ENCODE measurements at regions not wholly inside any gene's neighbourhood (a gene's known extent, or its start where the extent isn't known, plus 50 kb on each side); places are given as distances from the start of the nearest gene placed in this dataset.

DNA sequence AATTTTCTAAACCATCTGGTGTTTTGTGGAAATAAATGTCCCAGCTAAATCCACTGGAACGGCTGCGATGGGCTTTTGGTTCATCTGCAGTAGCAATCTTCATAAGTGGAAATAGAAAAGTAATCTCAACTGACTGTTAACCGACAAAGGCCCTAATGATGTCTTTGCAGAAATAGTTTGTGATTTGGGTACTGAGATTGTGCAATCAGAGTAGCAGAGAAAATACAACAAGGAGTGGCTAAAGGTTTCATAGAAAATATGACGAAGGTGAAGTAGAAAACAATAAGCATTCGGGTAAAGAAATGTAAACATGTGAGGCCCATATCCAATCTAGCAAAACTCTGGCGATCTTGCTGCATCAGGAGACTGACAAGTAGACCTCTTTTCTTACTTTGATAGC is 262.6 kb upstream of the MCTP2 start:
- CTCF ChIA-PET (ENCODE audit: partially characterized antibody) = no interaction called here
- WGBS, 2 experiments (ENCODE audit: extremely low coverage in 1 of 2, insufficient coverage in 1 of 2, insufficient read length in 1 of 2, insufficient replicate concordance in 2 of 2, low coverage in 1 of 2, low lambda C conversion rate in 2 of 2, missing lambda C conversion rate in 1 of 2) = 89% methylated on average over 6 of the region's 6 CpGs; no CpG with 5 or more reads in 1 of the 2 experiments
- Histone ChIP-seq H3K23me2 (ENCODE audit: low read depth, low read length) (no peaks in the 10 kb centered on the region), H2BK15ac (ENCODE audit: low read length) (no peak overlapping the region), H3K4me1 (replicated peaks in 1 of 4; ENCODE audit: control insufficient read depth in 3 of 4, insufficient read depth in 4 of 4, low read length in 3 of 4) (no peaks in the 10 kb centered on the region), H3K14ac (ENCODE audit: insufficient read length) (no peak overlapping the region), H3K4me3 (ENCODE audit: extremely low read depth in 1 of 4, insufficient read depth in 2 of 4, low read depth in 3 of 4, low read length in 4 of 4) (no peak overlapping the region), H4K91ac (replicated peaks; ENCODE audit: insufficient read length, low read length) (no peak overlapping the region), H3K27ac (ENCODE audit: low read depth, low read length) (no peak overlapping the region), H3K4me2 (ENCODE audit: insufficient read depth in 1 of 2, low read depth in 2 of 2, low read length in 2 of 2) (no peak overlapping the region), H3K9ac (replicated peaks in 1 of 4; ENCODE audit: extremely low read depth in 1 of 4, low read depth in 3 of 4, low read length in 3 of 4) (no peak overlapping the region), H3K23ac (ENCODE audit: insufficient read length) (no peak overlapping the region), H3K27me3 (replicated peaks in 1 of 4; ENCODE audit: control insufficient read depth in 3 of 4, extremely low read depth in 1 of 4, insufficient read depth in 3 of 4, low read length in 3 of 4) (no peaks in the 10 kb centered on the region; a peak in 1 of 7 replicates), H3K56ac (replicated peaks; ENCODE audit: insufficient read length, low read depth, low read length) (no peak overlapping the region), H2BK12ac (ENCODE audit: low read depth, low read length) (no peak overlapping the region), H4K8ac (ENCODE audit: extremely low read depth, insufficient read depth, low read length) (no peak overlapping the region), H3K4ac (replicated peaks; ENCODE audit: insufficient read length, low read depth, low read length) (no peak overlapping the region), H3K36me3 (ENCODE audit: control insufficient read depth in 2 of 4, insufficient read depth in 4 of 4, low read length in 3 of 4) (no peaks in the 10 kb centered on the region), H2BK20ac (ENCODE audit: low read length) (no peak overlapping the region), H3K9me3 (ENCODE audit: insufficient read depth in 2 of 2, low read depth in 1 of 2, low read length in 1 of 2) (no peaks in the 10 kb centered on the region), H4K20me1 (replicated peaks in 1 of 2; ENCODE audit: control insufficient read depth in 1 of 2, insufficient read depth in 2 of 2, low read length in 2 of 2) (no peaks in the 10 kb centered on the region), H2BK120ac (replicated peaks; ENCODE audit: low read depth, low read length) (no peak overlapping the region), H3K18ac (ENCODE audit: extremely low read depth, low read length) (no peak overlapping the region), H2AK5ac (ENCODE audit: low read depth, low read length) (no peak overlapping the region), H2BK5ac (ENCODE audit: low read depth, low read length) (no peak overlapping the region), H3K79me2 (ENCODE audit: control insufficient read depth in 1 of 2, insufficient read depth in 2 of 2, low read length in 2 of 2) (no peaks in the 10 kb centered on the region), H2AFZ (ENCODE audit: low read length) (no peak overlapping the region), H3K79me1 (ENCODE audit: low read depth, low read length) (no peaks in the 10 kb centered on the region), H4K5ac (ENCODE audit: insufficient read length, low read depth, low read length) (no peak overlapping the region)
- DNase-seq (ENCODE audit: low read depth in 1 of 2, low spot score in 2 of 2) (no peak), FAIRE-seq (no peak)
- TF ChIP-seq, protein P1, sequence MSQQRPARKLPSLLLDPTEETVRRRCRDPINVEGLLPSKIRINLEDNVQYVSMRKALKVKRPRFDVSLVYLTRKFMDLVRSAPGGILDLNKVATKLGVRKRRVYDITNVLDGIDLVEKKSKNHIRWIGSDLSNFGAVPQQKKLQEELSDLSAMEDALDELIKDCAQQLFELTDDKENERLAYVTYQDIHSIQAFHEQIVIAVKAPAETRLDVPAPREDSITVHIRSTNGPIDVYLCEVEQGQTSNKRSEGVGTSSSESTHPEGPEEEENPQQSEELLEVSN (IDR thresholded peaks at IDR 0.05) = no peak
- TF ChIP-seq EGR1 (IDR thresholded peaks at IDR 0.05; ENCODE audit: borderline replicate concordance, low read depth, low read length) = no peak
- no peak for TF ChIP-seq EP300 (IDR thresholded peaks at IDR 0.05; ENCODE audit: borderline replicate concordance in 1 of 2, low read depth in 2 of 2, low read length in 2 of 2)
- TF ChIP-seq ZNF274 (IDR thresholded peaks at IDR 0.05; ENCODE audit: borderline replicate concordance, extremely low read depth, low read length) = no peak
- no peak for TF ChIP-seq CBX8 (IDR thresholded peaks at IDR 0.05; ENCODE audit: borderline replicate concordance, low read depth, low read length)
- no peak for TF ChIP-seq RAD21 (IDR thresholded peaks at IDR 0.05 in 1 of 2, conservative IDR thresholded peaks at IDR 0.05 in 1 of 2; ENCODE audit: low read depth in 2 of 2, low read length in 2 of 2)
- no peak for TF ChIP-seq SP1 (IDR thresholded peaks at IDR 0.05; ENCODE audit: low read depth, low read length)
- no peak for TF ChIP-seq SIX5 (IDR thresholded peaks at IDR 0.05; ENCODE audit: low read depth, low read length)
- no peak for TF ChIP-seq CHD2 (IDR thresholded peaks at IDR 0.05; ENCODE audit: low read length)
- TF ChIP-seq, protein P2, sequence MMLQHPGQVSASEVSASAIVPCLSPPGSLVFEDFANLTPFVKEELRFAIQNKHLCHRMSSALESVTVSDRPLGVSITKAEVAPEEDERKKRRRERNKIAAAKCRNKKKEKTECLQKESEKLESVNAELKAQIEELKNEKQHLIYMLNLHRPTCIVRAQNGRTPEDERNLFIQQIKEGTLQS (IDR thresholded peaks at IDR 0.05; ENCODE audit: insufficient read depth, low read depth, low read length) = no peak
- POLR2A ChIA-PET (ENCODE audit: partially characterized antibody) = no interaction called here

All from H1 (cell line).